ENCODE measurements at regions not wholly inside any gene's neighbourhood (a gene's known extent, or its start where the extent isn't known, plus 50 kb on each side); places are given as distances from the start of the nearest gene placed in this dataset.

DNA sequence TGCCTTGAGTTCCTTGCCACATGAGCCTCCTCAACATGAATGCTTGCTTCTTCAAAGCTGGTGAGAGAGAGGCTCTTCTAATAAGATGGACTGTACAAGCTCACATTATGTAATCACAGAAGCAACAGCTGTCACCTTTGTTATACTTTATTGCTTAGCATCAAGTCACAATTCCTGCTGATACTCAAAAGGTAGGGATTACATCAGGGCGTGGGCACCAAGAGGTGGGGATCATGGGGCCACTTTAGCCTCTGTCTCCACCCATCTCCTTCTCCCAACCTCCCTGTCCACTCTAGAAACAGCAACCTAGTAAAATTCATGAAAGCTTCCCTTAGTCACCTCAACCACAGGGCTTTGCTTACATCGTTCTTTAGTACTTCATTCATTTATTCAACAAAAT, 95.9 kb downstream of the FAM43A start:
- no peak overlapping the region for H3K4me3 Mint-ChIP-seq (ENCODE audit: low read depth, unreplicated experiment)
- no peaks in the 10 kb centered on the region for H3K9me3 Mint-ChIP-seq (ENCODE audit: low read depth, unreplicated experiment)
- CTCF ChIA-PET: interaction anchor here (0.8 kb wide), 1 partner anchor 99 kb away, joined by 3 read pairs; no protein-coding TSS in a partner anchor
- no peak overlapping the region for H3K27ac Mint-ChIP-seq (ENCODE audit: unreplicated experiment)
- no peak for TF ChIP-seq CTCF (IDR thresholded peaks at IDR 0.05; ENCODE audit: unreplicated experiment)
- H3K36me3 Mint-ChIP-seq (ENCODE audit: insufficient read depth, unreplicated experiment): no peaks in the 10 kb centered on the region
- peaks cover 9% of the 10 kb centered on the region for H3K4me1 Mint-ChIP-seq (ENCODE audit: low read depth, unreplicated experiment)
- H3K27me3 Mint-ChIP-seq (ENCODE audit: unreplicated experiment): peaks cover 43% of the 10 kb centered on the region
- no TSS peak for BruUV-seq (replicated peaks)
- intact Hi-C loops (cut with micrococcal nuclease; ENCODE audit: unreplicated experiment): no loop called here
- DNase-seq: no peak

GRCh38 chr3:194782698-194783404, 97.2 kb downstream of the FAM43A start:
- Mint-ChIP-seq H3K9me3 (ENCODE audit: low read depth, unreplicated experiment) (no peaks in the 10 kb centered on the region), H3K27me3 (ENCODE audit: unreplicated experiment) (peaks cover 31% of the 10 kb centered on the region), H3K4me1 (ENCODE audit: low read depth, unreplicated experiment) (peaks cover 9% of the 10 kb centered on the region), H3K36me3 (ENCODE audit: insufficient read depth, unreplicated experiment) (no peaks in the 10 kb centered on the region), H3K27ac (ENCODE audit: unreplicated experiment) (no peak overlapping the region), H3K4me3 (ENCODE audit: low read depth, unreplicated experiment) (no peak overlapping the region)
- no peak for DNase-seq
- BruUV-seq (replicated peaks): no TSS peak
- intact Hi-C loops (cut with micrococcal nuclease; ENCODE audit: unreplicated experiment): no loop called here
- TF ChIP-seq CTCF (IDR thresholded peaks at IDR 0.05; ENCODE audit: unreplicated experiment): no peak
- CTCF ChIA-PET: no interaction called here

DNA sequence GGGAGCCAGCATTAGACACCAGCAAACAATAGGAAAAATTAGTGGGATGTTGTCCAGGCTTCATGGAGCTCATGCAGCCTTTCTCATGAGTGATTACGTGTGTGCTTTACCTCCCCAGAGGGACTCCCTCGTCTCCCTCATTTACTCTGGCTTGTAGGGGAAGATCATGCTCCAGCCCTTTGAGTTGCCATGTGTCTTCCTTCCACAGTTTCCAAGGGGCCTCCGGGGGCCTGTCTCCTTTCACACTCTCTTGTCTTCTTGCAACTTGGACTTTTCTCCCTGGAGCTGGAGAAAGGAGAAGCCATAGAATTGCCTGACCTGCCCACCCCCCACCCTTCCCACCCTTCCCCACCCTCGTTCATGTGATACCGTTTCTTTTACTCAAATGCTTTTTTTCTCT, 98.7 kb downstream of the FAM43A start:
- BruUV-seq (replicated peaks): no TSS peak
- H3K27ac Mint-ChIP-seq (ENCODE audit: unreplicated experiment): no peak overlapping the region
- no peak for DNase-seq
- intact Hi-C loops (cut with micrococcal nuclease; ENCODE audit: unreplicated experiment): no loop called here
- H3K36me3 Mint-ChIP-seq (ENCODE audit: insufficient read depth, unreplicated experiment): no peaks in the 10 kb centered on the region
- H3K27me3 Mint-ChIP-seq (ENCODE audit: unreplicated experiment): peaks cover 16% of the 10 kb centered on the region
- no peaks in the 10 kb centered on the region for H3K9me3 Mint-ChIP-seq (ENCODE audit: low read depth, unreplicated experiment)
- CTCF ChIA-PET: interaction anchor here (0.6 to 1.5 kb wide), 3 partner anchors 14 to 156 kb away, joined by 3 to 4 read pairs (median 4); no protein-coding TSS in a partner anchor
- no peak overlapping the region for H3K4me3 Mint-ChIP-seq (ENCODE audit: low read depth, unreplicated experiment)
- no peak for TF ChIP-seq CTCF (IDR thresholded peaks at IDR 0.05; ENCODE audit: unreplicated experiment)
- H3K4me1 Mint-ChIP-seq (ENCODE audit: low read depth, unreplicated experiment): peaks cover 9% of the 10 kb centered on the region

DNA sequence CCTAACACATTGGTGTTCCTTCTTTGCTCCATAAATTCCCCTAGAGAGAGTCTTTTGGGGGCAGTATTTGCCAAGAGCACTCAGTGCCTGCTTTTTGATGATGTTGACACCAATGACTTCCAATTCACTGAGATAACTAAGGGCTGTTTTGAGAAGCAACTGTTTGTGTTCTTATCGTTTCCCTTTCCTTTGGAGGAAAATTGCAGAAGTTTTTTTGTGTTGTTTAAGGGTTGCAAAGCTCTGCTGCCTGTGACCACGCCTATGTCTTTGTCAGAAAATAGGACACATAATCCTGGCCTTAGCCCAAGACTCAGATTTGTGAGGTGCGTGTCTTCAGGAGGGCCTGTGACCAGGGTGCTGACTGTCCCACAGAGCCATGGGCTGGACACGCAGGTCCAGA, 99.6 kb downstream of the FAM43A start:
- BruUV-seq (replicated peaks): no TSS peak
- CTCF ChIA-PET: interaction anchor here (1.5 kb wide), 1 partner anchor 13 kb away, joined by 4 read pairs; no protein-coding TSS in a partner anchor
- DNase-seq: no peak
- H3K4me3 Mint-ChIP-seq (ENCODE audit: low read depth, unreplicated experiment): no peak overlapping the region
- no peaks in the 10 kb centered on the region for H3K9me3 Mint-ChIP-seq (ENCODE audit: low read depth, unreplicated experiment)
- peaks cover 14% of the 10 kb centered on the region for H3K27me3 Mint-ChIP-seq (ENCODE audit: unreplicated experiment)
- no peaks in the 10 kb centered on the region for H3K36me3 Mint-ChIP-seq (ENCODE audit: insufficient read depth, unreplicated experiment)
- no peak overlapping the region for H3K27ac Mint-ChIP-seq (ENCODE audit: unreplicated experiment)
- peaks cover 9% of the 10 kb centered on the region for H3K4me1 Mint-ChIP-seq (ENCODE audit: low read depth, unreplicated experiment)
- intact Hi-C loops (cut with micrococcal nuclease; ENCODE audit: unreplicated experiment): no loop called here
- no peak for TF ChIP-seq CTCF (IDR thresholded peaks at IDR 0.05; ENCODE audit: unreplicated experiment)
